GM18498 (cell line): ENCODE measurements at regions not wholly inside any gene's neighbourhood (a gene's known extent, or its start where the extent isn't known, plus 50 kb on each side); places are given as distances from the start of the nearest gene placed in this dataset.

ENCODE experiments used
- ATAC-seq: cut with Tn5 transposase; IDR thresholded peaks from one replicate; pipeline ENCODE4 v1.9.1; 2021; ENCODE audit warnings: mild to moderate bottlenecking, moderate library complexity; ENCODE audit not compliant: unreplicated experiment

DNA sequence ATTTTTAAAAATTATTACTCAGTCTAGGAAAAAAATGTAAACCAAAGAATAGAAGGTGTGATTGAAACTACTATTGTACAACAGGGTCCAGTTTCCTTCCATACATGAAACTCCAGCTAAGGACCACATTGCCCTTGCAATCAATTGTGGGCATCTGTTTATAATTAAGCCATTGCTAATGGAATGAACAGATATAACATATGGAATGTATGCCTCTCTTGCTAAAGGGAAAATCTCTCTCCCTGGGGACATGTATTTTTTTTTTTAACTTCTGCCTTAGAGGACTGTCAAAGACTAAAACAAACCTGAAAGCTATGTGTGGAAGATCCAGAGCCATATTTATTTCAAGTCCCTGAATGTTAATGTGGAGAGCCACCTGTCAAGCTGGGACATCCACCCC, 336.8 kb upstream of the MANEA start:
- ATAC-seq = no peak

GRCh38 chr6:95242560-95242959, 334.8 kb upstream of the MANEA start:
- ATAC-seq = no peak

GRCh38 chr6:95243053-95243452, 334.3 kb upstream of the MANEA start:
- no peak for ATAC-seq

DNA sequence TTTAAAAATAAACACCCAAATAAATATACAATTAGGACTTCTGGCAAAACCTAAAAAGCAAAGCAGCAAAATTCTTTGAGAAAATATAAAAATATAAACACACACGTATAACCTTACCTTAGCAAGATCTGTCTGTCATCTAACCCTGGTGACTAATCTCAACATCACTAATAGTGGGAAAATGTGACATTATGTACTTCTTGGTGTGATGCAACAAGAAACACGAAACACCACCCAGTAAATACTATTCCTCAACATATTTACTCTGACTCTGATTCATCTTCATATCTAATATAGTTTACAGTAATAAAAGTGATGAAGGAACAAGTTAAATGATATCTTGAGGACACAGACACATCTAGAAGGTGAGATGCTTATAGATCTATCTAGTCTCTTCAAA, 332.6 kb upstream of the MANEA start:
- no peak for ATAC-seq

- no peak for ATAC-seq
These were observed 328.8 kb upstream of the MANEA start for GRCh38 chr6:95248499-95248898.

GRCh38 chr6:95249175-95249574, 328.2 kb upstream of the MANEA start:
- ATAC-seq = no peak

DNA sequence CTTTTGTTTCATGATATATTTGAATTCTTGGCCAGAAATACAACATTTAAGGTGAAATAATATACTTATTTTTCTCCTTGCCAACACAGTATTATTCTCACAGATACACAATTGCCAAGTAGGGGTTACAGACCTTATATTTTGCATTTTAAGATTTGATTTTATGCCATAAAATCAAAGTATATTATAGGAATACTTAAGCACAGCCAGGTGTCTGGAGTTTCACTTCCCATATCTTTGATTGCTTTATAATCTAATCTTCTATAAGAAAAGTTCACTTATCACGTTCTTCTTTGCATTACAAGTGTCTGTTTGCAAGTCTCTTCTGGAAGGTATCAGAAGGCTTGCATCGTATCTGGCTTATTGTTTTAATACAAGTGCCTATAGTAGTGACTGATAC, 327.7 kb upstream of the MANEA start:
- ATAC-seq = no peak

DNA sequence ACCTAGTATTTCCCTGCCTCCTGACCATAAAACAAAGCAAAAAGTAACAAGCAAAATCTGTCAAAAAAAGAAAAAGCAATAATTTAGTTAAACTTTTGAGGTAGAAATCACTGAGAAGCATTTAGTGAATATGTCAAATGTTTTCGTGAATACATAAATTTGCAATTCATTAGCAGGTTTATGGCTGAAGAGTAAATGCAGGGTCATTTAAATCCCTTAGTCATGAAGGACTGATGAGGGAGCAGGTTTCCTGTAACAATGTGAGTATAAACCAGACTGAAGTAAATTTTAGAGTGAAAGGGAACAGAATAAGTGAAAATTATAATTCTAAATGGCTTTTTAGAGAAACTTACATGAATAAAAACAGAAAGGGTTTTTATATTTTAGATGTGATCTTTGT, 313.5 kb upstream of the MANEA start:
- ATAC-seq = no peak

DNA sequence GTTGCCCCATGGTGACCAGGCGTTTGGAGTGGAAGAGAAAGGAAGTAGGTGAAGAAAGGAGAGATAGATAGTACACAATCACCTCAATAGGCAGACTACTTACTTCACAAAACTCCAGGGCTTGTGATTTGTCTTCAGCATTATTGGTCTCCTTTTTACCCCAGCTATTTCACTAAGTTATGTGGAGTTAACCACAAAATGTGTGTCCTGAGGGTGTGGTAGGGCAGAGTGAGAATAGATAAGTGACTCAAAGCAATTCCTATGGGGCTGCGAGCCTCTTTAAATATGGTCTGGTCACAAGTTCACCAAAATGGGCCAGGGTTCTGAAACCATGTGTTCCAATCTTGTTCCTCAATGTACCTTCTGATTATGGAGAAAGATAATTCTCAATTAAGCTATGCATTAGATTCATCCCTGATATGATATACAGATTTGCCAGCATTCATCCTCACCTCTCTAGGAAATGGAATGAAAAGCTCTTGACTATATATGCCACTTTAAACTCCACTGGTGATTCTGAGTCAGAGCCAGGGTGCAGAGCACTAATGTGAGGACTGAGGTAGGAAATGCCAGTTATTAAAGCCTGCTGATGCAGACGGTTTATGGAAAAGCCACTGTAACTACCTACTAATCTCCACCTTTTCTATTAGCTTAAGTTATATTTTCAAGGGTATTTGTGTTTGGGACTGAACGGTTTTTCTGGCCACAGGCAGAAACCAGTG, 310.6 kb upstream of the MANEA start:
- ATAC-seq = no peak

GRCh38 chr6:95274686-95275235, 302.6 kb upstream of the MANEA start:
- no peak for ATAC-seq

GRCh38 chr6:95279616-95280015, 297.7 kb upstream of the MANEA start:
- ATAC-seq = no peak

- ATAC-seq = no peak
These were observed 296.6 kb upstream of the MANEA start for GRCh38 chr6:95280686-95281273.

GRCh38 chr6:95285881-95286280, 291.5 kb upstream of the MANEA start:
- no peak for ATAC-seq

GRCh38 chr6:95286874-95287273, 290.5 kb upstream of the MANEA start:
- no peak for ATAC-seq

- no peak for ATAC-seq
These were observed 289.1 kb upstream of the MANEA start for GRCh38 chr6:95288251-95288650.

GRCh38 chr6:95292011-95292410, 285.3 kb upstream of the MANEA start:
- ATAC-seq = no peak

DNA sequence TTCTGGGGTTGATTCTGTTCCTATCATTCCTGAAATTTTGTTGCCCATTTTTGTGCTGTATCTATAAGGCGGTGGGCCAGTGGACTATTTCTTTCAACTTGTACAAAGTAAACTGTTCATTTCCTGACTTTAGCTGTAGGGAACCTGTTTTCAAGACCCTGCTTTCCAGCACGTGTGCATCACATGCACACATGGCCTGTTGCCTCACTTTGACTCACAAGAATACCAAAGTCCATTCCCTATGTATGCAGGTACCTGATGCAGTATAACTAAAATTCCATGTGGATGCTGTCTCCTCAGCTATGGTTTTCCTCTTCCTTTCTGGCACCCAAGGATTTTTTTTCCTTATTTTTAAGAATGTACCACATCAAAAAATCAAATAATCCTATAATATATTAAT, 284.1 kb upstream of the MANEA start:
- ATAC-seq = no peak

DNA sequence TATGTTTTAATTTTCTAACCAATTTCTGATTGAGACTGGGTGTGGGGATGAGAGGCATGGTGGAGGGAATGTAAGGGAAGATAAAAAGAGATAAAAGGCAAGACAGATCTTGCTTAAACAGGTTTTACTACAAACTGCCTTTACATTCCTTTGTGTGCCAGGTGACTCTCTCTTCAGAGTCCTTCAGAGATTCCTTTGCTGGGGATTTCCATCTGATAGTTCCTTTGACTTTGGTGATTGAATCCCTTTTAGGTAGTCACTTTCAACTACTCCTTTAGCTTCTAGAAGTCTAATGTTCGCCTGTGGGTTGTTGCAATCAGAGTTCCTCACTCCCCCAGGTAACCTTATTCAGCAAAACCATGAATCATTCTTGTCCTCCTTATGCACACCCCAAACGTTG, 283.3 kb upstream of the MANEA start:
- no peak for ATAC-seq

- ATAC-seq = no peak
These were observed 267.8 kb upstream of the MANEA start for GRCh38 chr6:95309545-95309944.

GRCh38 chr6:95318137-95318536, 259.2 kb upstream of the MANEA start:
- no peak for ATAC-seq

GRCh38 chr6:95321126-95321525, 256.2 kb upstream of the MANEA start:
- no peak for ATAC-seq

GRCh38 chr6:95325916-95326315, 251.4 kb upstream of the MANEA start:
- no peak for ATAC-seq

DNA sequence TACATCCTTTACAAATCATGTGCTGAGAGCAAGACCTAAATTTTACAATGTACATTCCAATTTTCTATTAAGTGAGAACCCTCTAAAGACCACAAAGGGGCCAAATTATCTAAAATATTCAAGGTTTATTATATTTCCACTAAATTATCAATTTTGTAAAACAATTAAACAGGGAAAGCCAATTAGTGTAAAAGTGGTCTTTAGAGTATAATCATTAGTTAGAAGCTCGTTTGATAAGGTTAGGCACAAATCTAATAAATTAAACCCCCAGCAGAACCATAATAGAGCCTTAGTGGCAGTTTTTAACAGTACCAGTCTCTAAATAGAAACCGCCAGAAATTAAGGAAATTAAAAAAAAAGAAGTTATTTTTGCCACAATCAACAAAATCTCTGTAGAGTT, 249.1 kb upstream of the MANEA start:
- no peak for ATAC-seq
